ENCODE measurements at regions not wholly inside any gene's neighbourhood (a gene's known extent, or its start where the extent isn't known, plus 50 kb on each side); places are given as distances from the start of the nearest gene placed in this dataset.

DNA sequence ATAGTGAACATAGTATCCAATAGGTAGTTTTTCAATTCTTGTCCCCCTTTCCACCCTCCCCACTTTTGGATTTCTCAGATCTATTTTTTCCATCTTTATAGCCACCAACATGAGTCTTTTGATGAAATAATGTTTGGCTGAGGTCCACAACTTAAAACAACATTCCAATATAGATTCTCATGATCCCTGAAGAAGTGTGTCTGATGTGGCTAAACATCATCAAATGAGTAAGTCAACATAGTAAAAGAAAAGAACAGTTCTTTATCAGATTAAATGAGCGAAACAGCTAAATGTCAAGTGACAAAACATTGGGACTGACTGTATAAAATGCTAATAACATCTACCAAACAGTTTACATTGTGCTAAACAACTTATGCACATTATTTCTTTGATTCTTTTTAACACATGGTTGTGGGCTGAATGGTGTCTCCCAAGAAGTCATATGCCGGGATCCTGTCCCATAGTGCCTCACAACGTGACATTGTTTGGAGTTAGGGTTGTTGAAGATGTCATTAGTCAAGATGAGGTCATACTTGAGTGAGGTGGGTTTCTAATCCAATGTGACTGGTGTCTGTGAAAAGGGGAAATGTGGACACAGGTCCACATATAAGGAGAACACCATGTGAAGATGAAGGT, 453.6 kb downstream of the LTN1 start:
- peak overlapping the region; percentile 8; the same call in 1 of the 2 replicates for H3K9ac ChIP-seq
- TF ChIP-seq EZH2phosphoT487 (IDR thresholded peaks at IDR 0.05; ENCODE audit: insufficient read depth, low read depth), result no peak
- TF ChIP-seq EZH2 (IDR thresholded peaks at IDR 0.05; ENCODE audit: insufficient read depth, poor library complexity, severe bottlenecking), result no peak
- peak overlapping the region; percentile 7 for H3K4me2 ChIP-seq (ENCODE audit: unreplicated experiment)
- peaks cover 46% of the 10 kb centered on the region for H3F3A ChIP-seq (ENCODE audit: insufficient read depth)
- peaks cover 45% of the 10 kb centered on the region for H3K4me1 ChIP-seq (ENCODE audit: insufficient read depth)
- peak; percentile 86 for DNase-seq
- H3K9me3 ChIP-seq (ENCODE audit: low read depth), result no peaks in the 10 kb centered on the region
- 6 to 13% methylated on average over 3 of the region's 3 CpGs for WGBS, 2 experiments (ENCODE audit: low coverage in 1 of 2, low lambda C conversion rate in 2 of 2, missing lambda C conversion rate in 2 of 2)
- no peaks in the 10 kb centered on the region for H3K79me2 ChIP-seq (ENCODE audit: insufficient read depth)
- in situ Hi-C loops (cut with MboI), result no loop called here
- no peaks in the 10 kb centered on the region for H3K9me2 ChIP-seq (ENCODE audit: insufficient read depth)
- no peaks in the 10 kb centered on the region for H3K27me3 ChIP-seq (replicated peaks; ENCODE audit: insufficient read depth)
- H3K4me3 ChIP-seq, result no peak overlapping the region
- no peaks in the 10 kb centered on the region for H3K36me3 ChIP-seq (ENCODE audit: low read depth)
- H4K20me1 ChIP-seq (ENCODE audit: insufficient read depth), result no peaks in the 10 kb centered on the region
- no peak overlapping the region for H2AFZ ChIP-seq
- peak overlapping the region; percentile 68 for H3K27ac ChIP-seq

DNA sequence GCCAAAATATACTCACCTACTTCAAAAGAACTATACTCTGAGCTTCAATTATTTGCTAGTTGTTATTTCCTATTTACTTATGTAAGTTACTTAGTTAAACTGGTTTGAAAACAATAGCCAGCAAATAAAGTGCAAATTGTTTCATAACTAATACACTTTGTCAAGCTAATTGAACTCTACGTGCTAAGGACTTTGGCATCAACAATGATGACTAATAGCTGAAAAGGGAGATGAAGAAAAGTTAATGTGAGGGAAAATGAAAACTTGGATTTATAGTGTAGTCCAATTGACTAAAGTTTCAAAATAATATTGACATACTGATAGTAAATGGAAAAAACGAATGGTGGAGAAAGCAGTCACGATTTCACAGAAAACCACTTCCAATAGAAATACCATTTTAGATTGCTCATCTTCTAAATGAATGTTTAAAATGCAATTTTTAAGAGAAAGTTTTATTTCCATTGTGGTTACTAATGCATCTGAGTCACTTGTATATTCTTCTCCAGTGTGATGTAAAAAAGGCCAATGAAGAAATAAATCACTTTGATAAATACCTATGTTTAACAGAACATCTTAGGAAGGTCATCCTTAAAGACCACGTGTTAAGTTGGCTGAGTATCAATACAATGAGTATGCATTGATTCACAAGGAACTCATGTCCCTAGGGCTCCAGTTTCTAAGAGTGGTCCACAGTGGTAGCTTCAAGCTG, 455.2 kb downstream of the LTN1 start:
- no peaks in the 10 kb centered on the region for H3K9me2 ChIP-seq (ENCODE audit: insufficient read depth)
- peaks cover 46% of the 10 kb centered on the region for H3F3A ChIP-seq (ENCODE audit: insufficient read depth)
- peak overlapping the region; percentile 38 for H3K4me2 ChIP-seq (ENCODE audit: unreplicated experiment)
- DNase-seq, result peak; percentile 93
- WGBS, 2 experiments (ENCODE audit: low coverage in 1 of 2, low lambda C conversion rate in 2 of 2, missing lambda C conversion rate in 2 of 2), result 1% methylated on average over 4 of the region's 4 CpGs
- no peaks in the 10 kb centered on the region for H3K36me3 ChIP-seq (ENCODE audit: low read depth)
- no peak overlapping the region for H2AFZ ChIP-seq
- no peaks in the 10 kb centered on the region for H3K27me3 ChIP-seq (replicated peaks; ENCODE audit: insufficient read depth)
- H3K9me3 ChIP-seq (ENCODE audit: low read depth), result no peaks in the 10 kb centered on the region
- no peaks in the 10 kb centered on the region for H4K20me1 ChIP-seq (ENCODE audit: insufficient read depth)
- TF ChIP-seq EZH2 (IDR thresholded peaks at IDR 0.05; ENCODE audit: insufficient read depth, poor library complexity, severe bottlenecking), result no peak
- peak; percentile 88; the same call in 1 of the 2 replicates for TF ChIP-seq EZH2phosphoT487 (IDR thresholded peaks at IDR 0.05; ENCODE audit: insufficient read depth, low read depth)
- H3K4me3 ChIP-seq, result no peak overlapping the region
- in situ Hi-C loops (cut with MboI), result no loop called here
- peak overlapping the region; percentile 68 for H3K27ac ChIP-seq
- H3K79me2 ChIP-seq (ENCODE audit: insufficient read depth), result no peaks in the 10 kb centered on the region
- H3K9ac ChIP-seq, result no peak overlapping the region
- peaks cover 45% of the 10 kb centered on the region for H3K4me1 ChIP-seq (ENCODE audit: insufficient read depth)

DNA sequence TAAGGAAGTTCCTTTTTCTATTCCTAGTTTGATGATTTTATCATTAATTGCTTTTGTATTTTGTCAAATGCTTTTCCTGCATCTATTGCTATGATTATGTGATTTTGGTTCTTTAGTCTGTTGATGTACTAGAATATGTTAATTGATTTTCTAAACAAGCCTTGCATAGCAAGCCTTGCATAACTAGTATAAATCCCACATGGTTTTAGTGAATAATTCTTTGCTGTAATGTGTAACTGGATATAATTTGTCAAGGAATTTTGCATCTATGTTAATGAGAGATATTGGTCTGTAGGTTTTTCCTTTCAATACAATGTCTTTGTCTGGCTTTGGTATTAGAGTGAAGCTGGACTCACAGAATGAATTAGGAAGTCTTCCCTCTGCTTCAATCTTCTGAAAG, 460.2 kb downstream of the LTN1 start:
- Histone ChIP-seq H3K27ac (no peak overlapping the region), H3K4me2 (ENCODE audit: unreplicated experiment) (no peak overlapping the region), H4K20me1 (ENCODE audit: insufficient read depth) (no peaks in the 10 kb centered on the region), H3K4me3 (no peak overlapping the region), H2AFZ (no peak overlapping the region), H3F3A (ENCODE audit: insufficient read depth) (peaks cover 11% of the 10 kb centered on the region), H3K9me2 (ENCODE audit: insufficient read depth) (no peaks in the 10 kb centered on the region), H3K36me3 (ENCODE audit: low read depth) (no peaks in the 10 kb centered on the region), H3K27me3 (replicated peaks; ENCODE audit: insufficient read depth) (no peaks in the 10 kb centered on the region), H3K79me2 (ENCODE audit: insufficient read depth) (no peaks in the 10 kb centered on the region), H3K4me1 (ENCODE audit: insufficient read depth) (peaks cover 9% of the 10 kb centered on the region), H3K9me3 (ENCODE audit: low read depth) (no peaks in the 10 kb centered on the region), H3K9ac (no peak overlapping the region)
- TF ChIP-seq EZH2 (IDR thresholded peaks at IDR 0.05; ENCODE audit: insufficient read depth, poor library complexity, severe bottlenecking), result no peak
- TF ChIP-seq EZH2phosphoT487 (IDR thresholded peaks at IDR 0.05; ENCODE audit: insufficient read depth, low read depth), result no peak
- in situ Hi-C loops (cut with MboI), result no loop called here
- DNase-seq, result no peak

DNA sequence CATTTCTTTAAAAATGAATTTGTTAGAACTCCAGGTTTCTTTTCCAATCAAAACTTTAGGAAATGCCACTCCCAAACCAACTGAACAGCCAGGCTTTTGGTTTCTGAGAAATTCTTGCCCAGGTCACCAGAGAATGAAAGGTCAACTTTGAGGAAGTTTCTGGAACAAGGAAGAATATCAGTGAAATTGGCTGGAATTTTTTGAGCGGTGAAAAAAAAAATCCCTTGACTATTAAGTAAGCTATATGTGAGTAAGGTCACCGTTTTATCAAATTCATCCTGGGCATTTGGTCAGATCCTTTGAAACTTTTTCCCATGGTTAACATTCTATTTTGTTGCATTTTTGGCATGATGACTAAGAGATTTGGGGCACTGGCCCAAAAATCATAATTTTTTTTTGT, 469.3 kb downstream of the LTN1 start:
- Histone ChIP-seq H3K27me3 (replicated peaks; ENCODE audit: insufficient read depth) (no peaks in the 10 kb centered on the region), H4K20me1 (ENCODE audit: insufficient read depth) (no peaks in the 10 kb centered on the region), H3K4me3 (no peak overlapping the region), H3K27ac (no peak overlapping the region), H3K79me2 (ENCODE audit: insufficient read depth) (no peaks in the 10 kb centered on the region), H2AFZ (no peak overlapping the region), H3K36me3 (ENCODE audit: low read depth) (no peaks in the 10 kb centered on the region), H3K9ac (no peak overlapping the region), H3K4me2 (ENCODE audit: unreplicated experiment) (no peak overlapping the region), H3K9me3 (ENCODE audit: low read depth) (no peaks in the 10 kb centered on the region), H3K9me2 (ENCODE audit: insufficient read depth) (no peaks in the 10 kb centered on the region), H3K4me1 (ENCODE audit: insufficient read depth) (peaks cover 20% of the 10 kb centered on the region), H3F3A (ENCODE audit: insufficient read depth) (no peaks in the 10 kb centered on the region)
- in situ Hi-C loops (cut with MboI), result no loop called here
- no peak for DNase-seq
- WGBS, 2 experiments (ENCODE audit: low coverage in 1 of 2, low lambda C conversion rate in 2 of 2, missing lambda C conversion rate in 2 of 2), result 50 to 56% methylated on average over 2 of the region's 2 CpGs
- TF ChIP-seq EZH2 (IDR thresholded peaks at IDR 0.05; ENCODE audit: insufficient read depth, poor library complexity, severe bottlenecking) (no peak), EZH2phosphoT487 (IDR thresholded peaks at IDR 0.05; ENCODE audit: insufficient read depth, low read depth) (no peak)

Data from GM23248 (cell line).